NCI-H187 (cell line): ENCODE measurements at regions not wholly inside any gene's neighbourhood (a gene's known extent, or its start where the extent isn't known, plus 50 kb on each side); places are given as distances from the start of the nearest gene placed in this dataset.

Experiments used
- DNase-seq, 2 experiments: peaks; one replicate each; lab custom pipeline; 2025; lab: John Stamatoyannopoulos, UW

GRCh38 chr1:5286244-5286643 is 631.8 kb downstream of the AJAP1 start:
- no peak for DNase-seq

- DNase-seq: no peak
Measured at GRCh38 chr1:5274527-5274926, 620.1 kb downstream of the AJAP1 start.

GRCh38 chr1:5273280-5274003 is 619.0 kb downstream of the AJAP1 start:
- DNase-seq: no peak

GRCh38 chr1:5272325-5272724 is 617.9 kb downstream of the AJAP1 start:
- no peak for DNase-seq

GRCh38 chr1:5271264-5271663 is 616.9 kb downstream of the AJAP1 start:
- no peak for DNase-seq

- DNase-seq: no peak
Measured at GRCh38 chr1:5269901-5270300, 615.5 kb downstream of the AJAP1 start.

GRCh38 chr1:5267603-5268235 is 613.3 kb downstream of the AJAP1 start:
- DNase-seq: no peak

- DNase-seq: no peak
Measured at GRCh38 chr1:5265438-5266075, 611.1 kb downstream of the AJAP1 start.

GRCh38 chr1:5264476-5264875 is 610.1 kb downstream of the AJAP1 start:
- no peak for DNase-seq

- DNase-seq: no peak
Measured at GRCh38 chr1:5256793-5257192, 602.4 kb downstream of the AJAP1 start.

GRCh38 chr1:5254975-5255374 is 600.6 kb downstream of the AJAP1 start:
- DNase-seq: no peak

- DNase-seq: no peak
Measured at GRCh38 chr1:5254131-5254725, 599.8 kb downstream of the AJAP1 start.

- no peak for DNase-seq
Measured at GRCh38 chr1:5253036-5253435, 598.6 kb downstream of the AJAP1 start.

- DNase-seq: no peak
Measured at GRCh38 chr1:5250336-5250735, 595.9 kb downstream of the AJAP1 start.

GRCh38 chr1:5245348-5245747 is 590.9 kb downstream of the AJAP1 start:
- DNase-seq: no peak

GRCh38 chr1:5244631-5245285 is 590.3 kb downstream of the AJAP1 start:
- no peak for DNase-seq

- DNase-seq: no peak
Measured at GRCh38 chr1:5242850-5243249, 588.4 kb downstream of the AJAP1 start.

- no peak for DNase-seq
Measured at GRCh38 chr1:5239911-5240310, 585.5 kb downstream of the AJAP1 start.

- no peak for DNase-seq
Measured at GRCh38 chr1:5238351-5239130, 584.1 kb downstream of the AJAP1 start.

GRCh38 chr1:5235355-5235899 is 581.0 kb downstream of the AJAP1 start:
- DNase-seq: no peak

- no peak for DNase-seq
Measured at GRCh38 chr1:5232537-5232936, 578.1 kb downstream of the AJAP1 start.
